ENCODE measurements at regions not wholly inside any gene's neighbourhood (a gene's known extent, or its start where the extent isn't known, plus 50 kb on each side); places are given as distances from the start of the nearest gene placed in this dataset.
A peak's percentile ranks its signal among the peaks of the same experiment; 100 is the strongest.
"Not testable (repeated sequence)": the region's sequence is repeated elsewhere in the genome, so short reads cannot be mapped to it uniquely, and the experiment has no call there.

GRCh38 chr4:103867311-103867710 lies 147.5 kb upstream of the TACR3 start:
- DNase-seq: no peak

- DNase-seq: no peak
Measured at GRCh38 chr4:103853627-103854026, 133.8 kb upstream of the TACR3 start.

GRCh38 chr4:103853146-103853545 lies 133.4 kb upstream of the TACR3 start:
- DNase-seq: no peak

GRCh38 chr4:103845075-103845474 lies 125.3 kb upstream of the TACR3 start:
- no peak for DNase-seq

GRCh38 chr4:103842637-103843239 lies 123.0 kb upstream of the TACR3 start:
- no peak for DNase-seq

GRCh38 chr4:103842076-103842475 lies 122.3 kb upstream of the TACR3 start:
- no peak for DNase-seq

GRCh38 chr4:103810308-103810707 lies 90.5 kb upstream of the TACR3 start:
- DNase-seq: not testable (repeated sequence)

GRCh38 chr4:103802766-103803165 lies 83.0 kb upstream of the TACR3 start:
- no peak for DNase-seq

- DNase-seq: no peak
Measured at GRCh38 chr4:103787057-103787456, 67.3 kb upstream of the TACR3 start.

- no peak for DNase-seq
Measured at GRCh38 chr4:103786593-103786992, 66.8 kb upstream of the TACR3 start.

- peak in 1 of 56 donors; percentile 0 for DNase-seq
Measured at GRCh38 chr4:103786014-103786413, 66.2 kb upstream of the TACR3 start.

GRCh38 chr4:103778221-103778620 lies 58.4 kb upstream of the TACR3 start:
- DNase-seq: no peak

GRCh38 chr4:103774326-103774825 lies 54.6 kb upstream of the TACR3 start:
- no peak for DNase-seq

- DNase-seq: no peak
Measured at GRCh38 chr4:103773691-103774231, 54.0 kb upstream of the TACR3 start.
